Neural cell (in vitro differentiated cells): ENCODE measurements at regions not wholly inside any gene's neighbourhood (a gene's known extent, or its start where the extent isn't known, plus 50 kb on each side); places are given as distances from the start of the nearest gene placed in this dataset.

Experiments used
- H2AFZ ChIP-seq: fragments of 200-600, 300-800 bp; sonication (generic), shearing (Covaris generic); 2 replicates; pipeline ENCODE4 v1.6.0; 2014; ENCODE audit warnings: low read depth, mild to moderate bottlenecking, antibody characterized with exemption, low read length, moderate library complexity
- H3F3A ChIP-seq: fragments of 200-600 bp; shearing (Covaris generic); 2 replicates; pipeline ENCODE4 v1.6.1; 2016; ENCODE audit warnings: mild to moderate bottlenecking, moderate library complexity, mixed read lengths, antibody characterized with exemption, low read length; ENCODE audit not compliant: insufficient read depth, poor library complexity, severe bottlenecking
- H3K27ac ChIP-seq: fragments of 200-600, 300-800 bp; sonication (generic), shearing (Covaris generic); 2 replicates; pipeline ENCODE4 v1.5.1; 2014; ENCODE audit warnings: mild to moderate bottlenecking, low read length, moderate library complexity
- H3K27me3 ChIP-seq: fragments of 300-800, 200-600 bp; sonication (generic), shearing (Covaris generic); 2 replicates; pipeline ENCODE4 v1.6.0; 2014; ENCODE audit warnings: mild to moderate bottlenecking, low read depth, low read length, moderate library complexity; ENCODE audit not compliant: insufficient read depth
- H3K36me3 ChIP-seq: fragments of 300-800, 200-600 bp; sonication (generic), shearing (Covaris generic); 2 replicates; pipeline ENCODE4 v1.5.1; 2014; ENCODE audit warnings: mild to moderate bottlenecking, antibody characterized with exemption, low read length, moderate library complexity; ENCODE audit not compliant: insufficient read depth
- H3K4me2 ChIP-seq: fragments of 300-800, 200-600 bp; sonication (generic), shearing (Covaris generic); 2 replicates; pipeline ENCODE4 v1.6.0; 2014; ENCODE audit warnings: mild to moderate bottlenecking, low read length
- H3K4me3 ChIP-seq: fragments of 300-800, 200-600 bp; sonication (generic), shearing (Covaris generic); 2 replicates; pipeline ENCODE4 v1.5.1; 2014; ENCODE audit warnings: mild to moderate bottlenecking, low read length, moderate library complexity
- H3K79me2 ChIP-seq: fragments of 200-600 bp; shearing (Covaris generic); replicated peaks from 2 replicates; pipeline ENCODE4 v1.6.0; 2014; ENCODE audit warnings: mild to moderate bottlenecking, low read length, moderate library complexity; ENCODE audit not compliant: insufficient read depth
- H3K9ac ChIP-seq: fragments of 300-800, 200-600 bp; sonication (generic), shearing (Covaris generic); 2 replicates; pipeline ENCODE4 v1.6.1; 2016; ENCODE audit warnings: mild to moderate bottlenecking, low read length, mixed read lengths
- H3K9me2 ChIP-seq: fragments of 200-600 bp; shearing (Covaris generic); 2 replicates; pipeline ENCODE4 v1.6.1; 2016; ENCODE audit warnings: mild to moderate bottlenecking, low read length, mixed read lengths; ENCODE audit not compliant: insufficient read depth
- H3K9me3 ChIP-seq: fragments of 200-600, 300-800 bp; sonication (generic), shearing (Covaris generic); 2 replicates; pipeline ENCODE4 v1.6.1; 2016; ENCODE audit warnings: mild to moderate bottlenecking, mixed run types, low read length, moderate library complexity, mixed read lengths
- H4K20me1 ChIP-seq: fragments of 200-600 bp; shearing (Covaris generic); 2 replicates; pipeline ENCODE4 v1.6.1; 2016; ENCODE audit warnings: mild to moderate bottlenecking, mixed run types; ENCODE audit not compliant: insufficient read depth
- EP300 ChIP-seq: fragments of 450-650 bp; conservative IDR thresholded peaks from 2 replicates; pipeline ENCODE4 v1.6.1; 2014; ENCODE audit warnings: antibody characterized with exemption, mild to moderate bottlenecking, moderate library complexity; ENCODE audit not compliant: poor library complexity, severe bottlenecking
- EZH2 ChIP-seq: fragments of 200-600, 300-800 bp; shearing (Covaris generic), sonication (generic); IDR thresholded peaks from 2 replicates; pipeline ENCODE4 v1.6.1; 2014; ENCODE audit warnings: antibody characterized with exemption, low read length, borderline replicate concordance, mild to moderate bottlenecking; ENCODE audit not compliant: insufficient read depth, poor library complexity, severe bottlenecking
- MXI1 ChIP-seq: fragments of 450-650 bp; conservative IDR thresholded peaks from 2 replicates; pipeline ENCODE4 v1.6.1; 2014; ENCODE audit warnings: antibody characterized with exemption, mild to moderate bottlenecking; ENCODE audit not compliant: poor library complexity, severe bottlenecking
- POLR2AphosphoS5 ChIP-seq: IDR thresholded peaks from 2 replicates; pipeline ENCODE4 v1.6.1; 2012
- RAD21 ChIP-seq: fragments of 450-650 bp; conservative IDR thresholded peaks from 2 replicates; pipeline ENCODE4 v1.6.1; 2014; ENCODE audit warnings: antibody characterized with exemption, mild to moderate bottlenecking, moderate library complexity
- SMC3 ChIP-seq: fragments of 450-650 bp; conservative IDR thresholded peaks from 2 replicates; pipeline ENCODE4 v1.6.1; 2014; ENCODE audit warnings: antibody characterized with exemption, mild to moderate bottlenecking, moderate library complexity; ENCODE audit not compliant: poor library complexity
- TAF1 ChIP-seq: IDR thresholded peaks from 2 replicates; pipeline ENCODE4 v1.6.1; 2012; ENCODE audit warnings: low read depth
- TF ChIP-seq, protein P1 (sequence below): fragments of 450-650 bp; IDR thresholded peaks from 2 replicates; pipeline ENCODE4 v1.5.1; 2014; ENCODE audit warnings: antibody characterized with exemption, mild to moderate bottlenecking, moderate library complexity; ENCODE audit not compliant: poor library complexity, severe bottlenecking
- TF ChIP-seq, protein P2 (sequence below): IDR thresholded peaks from 2 replicates; pipeline ENCODE4 v1.6.1; 2012; ENCODE audit warnings: borderline replicate concordance

DNA sequence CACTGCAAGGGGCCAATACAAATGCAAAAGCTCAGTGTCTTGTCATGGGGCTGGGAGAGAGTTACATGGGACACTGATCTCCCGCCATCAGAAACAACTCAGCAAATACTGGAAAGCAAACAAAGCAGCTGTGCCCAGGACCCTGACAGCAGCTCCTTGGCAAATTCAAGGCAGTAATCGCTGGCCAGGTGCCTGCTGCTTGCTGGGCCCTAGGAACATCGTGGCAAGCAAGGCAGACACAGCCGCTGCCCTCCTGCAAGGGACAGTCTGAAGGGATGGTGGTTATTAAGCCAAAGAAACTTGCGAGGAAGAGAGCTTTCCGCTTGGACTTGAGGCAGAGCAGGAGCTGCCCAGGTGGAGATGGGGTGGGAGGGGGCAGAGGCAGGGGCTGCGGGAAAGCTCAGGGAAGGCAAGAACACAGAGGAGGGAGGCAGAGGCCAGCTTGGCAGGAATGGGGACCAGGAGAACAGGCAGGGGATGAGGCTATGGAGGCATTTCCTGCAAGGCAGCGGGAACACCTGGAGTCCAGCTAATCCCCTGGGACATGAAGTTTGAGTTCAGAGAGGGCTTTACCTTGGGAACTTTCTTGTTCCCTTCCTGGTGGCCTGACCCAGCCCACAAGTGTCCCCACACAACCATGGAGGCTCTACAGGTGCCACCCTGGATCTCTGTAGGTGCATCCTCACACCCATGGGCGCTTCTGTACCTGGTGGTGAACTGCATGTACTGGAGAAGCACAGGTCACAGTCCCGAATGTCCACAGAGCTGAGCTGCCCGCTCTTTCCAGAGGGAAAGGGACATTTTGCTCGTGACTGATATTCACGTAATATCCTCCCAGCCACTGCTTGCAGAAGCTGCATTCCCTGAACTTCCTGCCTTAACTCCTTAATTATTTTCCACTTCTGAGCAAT, 78.7 kb upstream of the ATP2B2 start:
- no peaks in the 10 kb centered on the region for H3K27me3 ChIP-seq
- no peaks in the 10 kb centered on the region for H3K79me2 ChIP-seq
- H3K4me2 ChIP-seq = no peak overlapping the region
- TF ChIP-seq MXI1 (no peak), POLR2AphosphoS5 (no peak), EP300 (no peak), SMC3 (no peak), EZH2 (no peak)
- TF ChIP-seq, protein P1, sequence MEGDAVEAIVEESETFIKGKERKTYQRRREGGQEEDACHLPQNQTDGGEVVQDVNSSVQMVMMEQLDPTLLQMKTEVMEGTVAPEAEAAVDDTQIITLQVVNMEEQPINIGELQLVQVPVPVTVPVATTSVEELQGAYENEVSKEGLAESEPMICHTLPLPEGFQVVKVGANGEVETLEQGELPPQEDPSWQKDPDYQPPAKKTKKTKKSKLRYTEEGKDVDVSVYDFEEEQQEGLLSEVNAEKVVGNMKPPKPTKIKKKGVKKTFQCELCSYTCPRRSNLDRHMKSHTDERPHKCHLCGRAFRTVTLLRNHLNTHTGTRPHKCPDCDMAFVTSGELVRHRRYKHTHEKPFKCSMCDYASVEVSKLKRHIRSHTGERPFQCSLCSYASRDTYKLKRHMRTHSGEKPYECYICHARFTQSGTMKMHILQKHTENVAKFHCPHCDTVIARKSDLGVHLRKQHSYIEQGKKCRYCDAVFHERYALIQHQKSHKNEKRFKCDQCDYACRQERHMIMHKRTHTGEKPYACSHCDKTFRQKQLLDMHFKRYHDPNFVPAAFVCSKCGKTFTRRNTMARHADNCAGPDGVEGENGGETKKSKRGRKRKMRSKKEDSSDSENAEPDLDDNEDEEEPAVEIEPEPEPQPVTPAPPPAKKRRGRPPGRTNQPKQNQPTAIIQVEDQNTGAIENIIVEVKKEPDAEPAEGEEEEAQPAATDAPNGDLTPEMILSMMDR = no peak
- no peak overlapping the region for H2AFZ ChIP-seq
- no peak overlapping the region for H3K27ac ChIP-seq
- no peaks in the 10 kb centered on the region for H3F3A ChIP-seq
- H3K9ac ChIP-seq = no peak overlapping the region
- H3K9me3 ChIP-seq = no peaks in the 10 kb centered on the region
- no peaks in the 10 kb centered on the region for H4K20me1 ChIP-seq
- H3K9me2 ChIP-seq = no peaks in the 10 kb centered on the region
- no peaks in the 10 kb centered on the region for H3K36me3 ChIP-seq
- H3K4me3 ChIP-seq = no peak overlapping the region

DNA sequence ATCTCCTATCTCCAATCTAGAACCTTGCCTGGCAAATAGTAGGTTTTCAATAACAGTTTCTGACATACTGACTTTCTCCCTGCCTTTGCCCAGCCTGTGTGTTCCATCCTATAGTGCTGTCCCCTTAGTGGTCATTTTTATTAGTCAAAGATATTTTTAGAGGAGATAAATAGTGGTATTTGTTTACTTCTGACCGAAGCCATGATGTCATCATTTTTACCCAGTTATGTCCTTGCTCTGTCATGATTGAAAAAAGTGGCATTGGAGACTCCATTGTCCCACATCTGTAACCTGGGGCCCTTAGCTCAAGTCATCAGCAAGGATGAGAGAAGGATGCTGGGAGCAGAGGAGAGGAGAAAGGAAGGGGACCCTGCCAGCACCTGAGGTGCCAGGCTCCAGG, 80.6 kb upstream of the ATP2B2 start:
- H3K4me3 ChIP-seq = no peak overlapping the region
- no peak overlapping the region for H3K9ac ChIP-seq
- no peak for TF ChIP-seq EP300
- TF ChIP-seq, protein P2, sequence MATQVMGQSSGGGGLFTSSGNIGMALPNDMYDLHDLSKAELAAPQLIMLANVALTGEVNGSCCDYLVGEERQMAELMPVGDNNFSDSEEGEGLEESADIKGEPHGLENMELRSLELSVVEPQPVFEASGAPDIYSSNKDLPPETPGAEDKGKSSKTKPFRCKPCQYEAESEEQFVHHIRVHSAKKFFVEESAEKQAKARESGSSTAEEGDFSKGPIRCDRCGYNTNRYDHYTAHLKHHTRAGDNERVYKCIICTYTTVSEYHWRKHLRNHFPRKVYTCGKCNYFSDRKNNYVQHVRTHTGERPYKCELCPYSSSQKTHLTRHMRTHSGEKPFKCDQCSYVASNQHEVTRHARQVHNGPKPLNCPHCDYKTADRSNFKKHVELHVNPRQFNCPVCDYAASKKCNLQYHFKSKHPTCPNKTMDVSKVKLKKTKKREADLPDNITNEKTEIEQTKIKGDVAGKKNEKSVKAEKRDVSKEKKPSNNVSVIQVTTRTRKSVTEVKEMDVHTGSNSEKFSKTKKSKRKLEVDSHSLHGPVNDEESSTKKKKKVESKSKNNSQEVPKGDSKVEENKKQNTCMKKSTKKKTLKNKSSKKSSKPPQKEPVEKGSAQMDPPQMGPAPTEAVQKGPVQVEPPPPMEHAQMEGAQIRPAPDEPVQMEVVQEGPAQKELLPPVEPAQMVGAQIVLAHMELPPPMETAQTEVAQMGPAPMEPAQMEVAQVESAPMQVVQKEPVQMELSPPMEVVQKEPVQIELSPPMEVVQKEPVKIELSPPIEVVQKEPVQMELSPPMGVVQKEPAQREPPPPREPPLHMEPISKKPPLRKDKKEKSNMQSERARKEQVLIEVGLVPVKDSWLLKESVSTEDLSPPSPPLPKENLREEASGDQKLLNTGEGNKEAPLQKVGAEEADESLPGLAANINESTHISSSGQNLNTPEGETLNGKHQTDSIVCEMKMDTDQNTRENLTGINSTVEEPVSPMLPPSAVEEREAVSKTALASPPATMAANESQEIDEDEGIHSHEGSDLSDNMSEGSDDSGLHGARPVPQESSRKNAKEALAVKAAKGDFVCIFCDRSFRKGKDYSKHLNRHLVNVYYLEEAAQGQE = no peak
- H3K9me3 ChIP-seq = no peaks in the 10 kb centered on the region
- H3K9me2 ChIP-seq = no peaks in the 10 kb centered on the region
- H4K20me1 ChIP-seq = no peaks in the 10 kb centered on the region
- H2AFZ ChIP-seq = no peak overlapping the region
- no peak overlapping the region for H3K4me2 ChIP-seq
- no peaks in the 10 kb centered on the region for H3K27me3 ChIP-seq
- no peaks in the 10 kb centered on the region for H3K79me2 ChIP-seq
- no peaks in the 10 kb centered on the region for H3K36me3 ChIP-seq
- no peaks in the 10 kb centered on the region for H3F3A ChIP-seq
- no peak overlapping the region for H3K27ac ChIP-seq

DNA sequence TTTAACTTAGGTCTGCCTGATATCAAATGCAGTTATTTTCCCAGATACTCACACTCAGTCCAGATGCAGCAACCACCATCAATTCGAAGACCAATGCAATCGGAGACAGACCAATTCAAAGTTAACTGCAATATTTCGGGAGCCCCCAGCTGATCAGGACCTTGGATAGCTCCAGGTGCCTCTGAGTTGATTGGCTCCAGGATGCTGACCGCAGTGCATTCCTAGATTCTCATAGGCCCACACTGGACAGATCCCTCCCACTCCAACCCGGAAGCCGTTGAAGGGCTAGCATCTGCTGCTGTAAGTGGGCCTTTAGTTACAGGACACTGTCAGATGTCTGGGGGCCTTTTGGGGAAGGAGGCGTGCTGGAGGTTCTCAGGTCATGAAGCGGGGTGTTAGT, 89.5 kb upstream of the ATP2B2 start:
- no peaks in the 10 kb centered on the region for H3K79me2 ChIP-seq
- H2AFZ ChIP-seq = no peak overlapping the region
- no peaks in the 10 kb centered on the region for H3K9me2 ChIP-seq
- no peaks in the 10 kb centered on the region for H3F3A ChIP-seq
- no peaks in the 10 kb centered on the region for H3K9me3 ChIP-seq
- no peak overlapping the region for H3K4me2 ChIP-seq
- H3K9ac ChIP-seq = no peak overlapping the region
- no peaks in the 10 kb centered on the region for H3K36me3 ChIP-seq
- no peaks in the 10 kb centered on the region for H4K20me1 ChIP-seq
- H3K4me3 ChIP-seq = no peak overlapping the region
- no peaks in the 10 kb centered on the region for H3K27me3 ChIP-seq
- no peak overlapping the region for H3K27ac ChIP-seq
- no peak for TF ChIP-seq RAD21
- no peak for TF ChIP-seq TAF1
- TF ChIP-seq, protein P2 = peak; percentile 83
